ENCODE measurements at regions not wholly inside any gene's neighbourhood (a gene's known extent, or its start where the extent isn't known, plus 50 kb on each side); places are given as distances from the start of the nearest gene placed in this dataset.

DNA sequence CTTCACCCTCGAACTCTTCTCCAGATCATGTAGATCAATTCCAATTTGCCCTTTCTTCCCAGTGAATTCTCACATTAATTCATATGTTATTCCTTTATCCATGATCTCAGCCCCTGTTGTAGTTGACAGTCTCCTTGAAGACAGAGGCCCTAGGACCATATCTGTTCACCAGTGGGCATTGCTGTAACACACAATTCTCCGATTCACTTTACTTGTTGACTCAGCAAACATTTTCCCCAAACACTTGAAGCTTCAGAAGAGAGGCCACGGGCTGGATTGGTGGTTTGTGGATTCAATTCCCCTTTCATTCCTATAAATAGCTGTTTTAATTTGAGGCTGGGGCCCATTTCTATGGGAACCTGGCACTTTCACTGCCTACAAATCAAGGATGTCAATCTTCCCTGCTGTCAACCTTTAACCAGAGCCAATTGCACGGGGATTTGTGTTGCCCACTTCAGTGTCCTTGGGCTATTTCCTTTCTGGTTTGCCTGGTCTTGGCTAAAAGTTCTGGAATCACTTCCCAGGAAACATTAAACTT is 393.0 kb upstream of the KIRREL3 start:
- in situ Hi-C loops (cut with MboI; ENCODE audit: low sequenced_read_pairs) = no loop called here

- in situ Hi-C loops (cut with MboI; ENCODE audit: low sequenced_read_pairs) = no loop called here
Observed at GRCh38 chr11:127392575-127392974, 392.0 kb upstream of the KIRREL3 start.

DNA sequence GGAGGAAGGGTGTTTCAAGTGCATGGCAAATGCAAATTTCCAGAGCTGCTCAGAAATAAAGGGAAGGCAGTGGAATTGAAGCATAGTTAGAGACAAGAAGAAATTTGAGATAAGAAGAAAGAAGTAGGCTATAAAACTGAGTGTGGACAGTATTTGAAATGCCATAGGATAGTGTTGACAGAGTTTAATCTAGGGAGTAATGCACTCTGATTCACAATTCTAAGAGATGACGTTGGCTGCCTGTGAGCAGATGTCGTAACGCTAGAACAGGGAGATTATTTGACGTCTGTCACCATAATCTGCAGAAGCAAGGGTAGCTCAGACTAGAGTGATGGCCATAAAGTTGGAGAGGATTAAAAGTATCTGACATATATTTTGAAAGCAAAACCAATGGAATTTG is 389.9 kb upstream of the KIRREL3 start:
- in situ Hi-C loops (cut with MboI; ENCODE audit: low sequenced_read_pairs) = no loop called here

GRCh38 chr11:127385071-127385470 is 384.5 kb upstream of the KIRREL3 start:
- in situ Hi-C loops (cut with MboI; ENCODE audit: low sequenced_read_pairs) = no loop called here

- in situ Hi-C loops (cut with MboI; ENCODE audit: low sequenced_read_pairs) = no loop called here
Observed at GRCh38 chr11:127383026-127383425, 382.5 kb upstream of the KIRREL3 start.

DNA sequence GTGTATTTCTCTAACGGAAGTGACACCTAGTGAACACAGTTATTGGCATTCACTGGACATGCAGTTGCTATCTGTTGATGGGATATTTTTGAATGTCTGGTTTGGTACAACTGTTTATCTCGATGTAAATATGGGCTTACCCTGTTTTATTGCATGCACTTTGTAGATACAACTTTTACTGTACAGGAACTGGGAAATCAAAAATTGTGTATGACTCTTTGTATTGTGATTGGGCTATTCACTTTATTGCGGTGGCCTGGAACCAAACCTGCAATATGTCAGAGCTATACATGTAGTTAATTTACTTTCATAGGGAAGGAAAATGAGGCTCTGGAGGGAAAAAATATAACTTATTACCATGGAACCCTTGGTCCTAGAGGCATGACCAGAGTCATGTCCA is 380.7 kb upstream of the KIRREL3 start:
- in situ Hi-C loops (cut with MboI; ENCODE audit: low sequenced_read_pairs) = no loop called here

DNA sequence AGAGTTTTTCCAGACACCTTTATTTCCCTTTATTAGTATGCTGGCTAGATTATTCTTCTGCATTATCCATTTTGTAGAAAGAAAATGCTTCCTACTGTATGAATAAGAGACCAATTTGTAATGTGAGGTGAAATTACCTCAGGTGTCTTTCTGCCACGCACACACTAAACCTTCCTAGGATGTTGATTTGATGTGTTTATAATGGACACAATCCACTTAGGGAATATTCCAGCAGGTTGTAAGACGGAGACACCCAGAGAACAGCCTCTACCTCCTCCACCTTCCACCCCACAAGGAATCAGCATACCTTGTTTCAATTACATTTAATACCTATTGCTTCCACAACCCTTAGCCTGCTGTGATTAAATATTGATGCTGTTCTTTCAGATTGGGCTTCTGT is 379.1 kb upstream of the KIRREL3 start:
- in situ Hi-C loops (cut with MboI; ENCODE audit: low sequenced_read_pairs) = no loop called here

GRCh38 chr11:127376301-127376700 is 375.7 kb upstream of the KIRREL3 start:
- in situ Hi-C loops (cut with MboI; ENCODE audit: low sequenced_read_pairs) = no loop called here

- in situ Hi-C loops (cut with MboI; ENCODE audit: low sequenced_read_pairs) = no loop called here
Observed at GRCh38 chr11:127369356-127369755, 368.8 kb upstream of the KIRREL3 start.

DNA sequence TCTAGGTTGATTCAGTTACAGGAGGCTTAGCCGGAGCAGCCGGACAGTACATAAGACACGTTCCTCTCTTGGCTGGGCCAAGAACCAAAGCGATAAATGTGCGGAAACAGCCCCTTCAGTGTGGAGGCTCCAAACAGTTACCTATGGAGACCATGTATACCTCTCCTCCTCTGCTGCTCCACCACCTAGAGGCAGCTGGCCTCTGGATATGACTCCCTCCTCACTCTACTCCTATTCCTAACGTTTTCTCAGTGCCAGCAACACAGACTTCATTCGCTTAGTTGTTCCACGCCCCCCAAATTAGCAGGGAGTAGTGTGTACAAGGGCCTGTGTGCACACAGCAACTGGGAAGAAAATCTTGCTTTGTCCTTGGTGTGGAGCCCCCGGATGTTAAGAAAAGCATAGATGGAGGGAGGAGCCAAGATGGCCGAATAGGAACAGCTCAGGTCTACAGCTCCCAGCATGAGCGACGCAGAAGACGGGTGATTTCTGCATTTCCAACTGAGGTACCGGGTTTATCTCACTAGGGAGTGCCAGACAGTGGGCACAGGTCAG is 362.3 kb upstream of the KIRREL3 start:
- in situ Hi-C loops (cut with MboI; ENCODE audit: low sequenced_read_pairs) = no loop called here

- in situ Hi-C loops (cut with MboI; ENCODE audit: low sequenced_read_pairs) = no loop called here
Observed at GRCh38 chr11:127358160-127358559, 357.6 kb upstream of the KIRREL3 start.

- in situ Hi-C loops (cut with MboI; ENCODE audit: low sequenced_read_pairs) = no loop called here
Observed at GRCh38 chr11:127350476-127350875, 349.9 kb upstream of the KIRREL3 start.

- in situ Hi-C loops (cut with MboI; ENCODE audit: low sequenced_read_pairs) = loop anchor here (25.0 kb wide), 1 partner anchor 909 kb away; no protein-coding TSS in a partner anchor
Observed at GRCh38 chr11:127345819-127346459, 345.4 kb upstream of the KIRREL3 start.

DNA sequence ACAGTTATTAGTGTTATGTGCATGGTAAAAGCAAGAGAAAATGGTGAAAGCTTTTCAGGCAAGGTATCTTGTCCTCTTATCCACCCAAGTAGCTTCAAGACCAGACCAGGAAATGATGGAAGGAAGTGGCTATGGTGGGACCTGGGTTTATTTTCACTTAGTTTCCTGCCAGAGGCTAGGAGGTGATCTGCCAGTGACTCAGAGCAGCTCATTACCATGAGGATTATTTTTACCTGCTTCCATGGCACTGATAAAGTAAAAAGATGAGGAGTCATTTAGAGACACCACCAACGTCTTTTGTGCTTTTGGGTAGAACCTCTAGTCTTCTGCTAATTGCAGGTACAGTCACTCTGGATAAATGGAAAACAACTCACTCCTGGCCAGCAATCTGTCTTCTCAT is 339.9 kb upstream of the KIRREL3 start:
- in situ Hi-C loops (cut with MboI; ENCODE audit: low sequenced_read_pairs) = loop anchor here (25.0 kb wide), 1 partner anchor 903 kb away; no protein-coding TSS in a partner anchor

DNA sequence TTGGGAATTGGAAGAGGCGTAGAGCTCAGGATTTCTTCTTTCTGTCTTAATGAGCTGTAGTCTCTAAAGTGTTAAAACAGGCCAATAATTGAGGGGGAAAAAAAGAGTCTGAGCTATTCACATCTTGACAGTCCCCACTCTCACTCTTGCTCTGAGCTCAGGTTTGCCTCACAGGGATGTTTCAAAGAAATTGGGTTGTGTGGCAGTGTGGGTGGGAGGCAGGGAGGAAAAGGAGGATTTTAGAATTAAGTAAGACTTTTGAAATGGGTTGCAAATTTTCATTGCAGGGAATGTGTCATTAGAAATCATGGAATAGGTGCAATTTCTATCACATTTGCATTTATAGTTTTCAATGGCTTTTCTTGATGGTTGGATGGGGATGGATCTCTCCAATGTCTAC is 338.8 kb upstream of the KIRREL3 start:
- in situ Hi-C loops (cut with MboI; ENCODE audit: low sequenced_read_pairs) = loop anchor here (25.0 kb wide), 1 partner anchor 902 kb away; no protein-coding TSS in a partner anchor

GRCh38 chr11:127338380-127339259 is 338.1 kb upstream of the KIRREL3 start:
- in situ Hi-C loops (cut with MboI; ENCODE audit: low sequenced_read_pairs) = loop anchor here (25.0 kb wide), 1 partner anchor 901 kb away; no protein-coding TSS in a partner anchor

DNA sequence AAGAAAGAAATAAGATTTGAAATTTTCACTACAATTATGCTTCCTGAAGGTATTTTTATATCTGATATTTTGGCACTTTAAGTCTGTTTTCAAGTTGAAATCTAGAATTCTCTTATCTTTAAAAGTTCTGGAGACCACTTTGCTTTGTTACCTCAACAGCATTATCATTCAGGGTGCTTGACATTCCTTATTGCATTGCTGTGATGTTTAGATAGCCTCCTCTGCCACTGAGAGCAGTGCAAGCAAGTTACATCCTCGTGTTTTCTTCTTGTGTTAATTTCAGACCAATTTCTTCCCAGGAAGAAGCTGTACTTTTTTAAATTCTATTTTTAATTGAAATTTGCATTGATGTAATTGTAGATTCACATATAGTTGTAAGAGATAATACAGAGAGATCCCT is 333.9 kb upstream of the KIRREL3 start:
- in situ Hi-C loops (cut with MboI; ENCODE audit: low sequenced_read_pairs) = loop anchor here (25.0 kb wide), 1 partner anchor 897 kb away; no protein-coding TSS in a partner anchor

DNA sequence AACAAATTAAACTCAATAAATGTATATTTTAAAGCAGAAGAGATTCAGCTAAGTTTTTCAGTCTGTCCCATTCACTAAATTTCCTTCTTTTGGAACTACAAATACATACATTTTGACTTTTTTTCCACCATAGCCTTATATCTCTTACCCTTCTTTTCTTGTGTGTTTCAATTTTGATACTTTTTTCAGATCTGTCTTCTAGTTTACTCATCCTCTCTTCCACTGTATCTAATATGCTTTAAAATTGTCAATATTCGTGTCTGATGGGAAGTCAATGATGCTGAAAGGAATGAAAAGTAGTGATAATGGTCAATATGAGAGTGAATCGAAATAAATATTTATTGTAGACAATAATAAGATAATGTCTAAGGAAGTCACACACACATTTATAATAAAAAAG is 332.3 kb upstream of the KIRREL3 start:
- in situ Hi-C loops (cut with MboI; ENCODE audit: low sequenced_read_pairs) = loop anchor here (25.0 kb wide), 1 partner anchor 896 kb away; no protein-coding TSS in a partner anchor

DNA sequence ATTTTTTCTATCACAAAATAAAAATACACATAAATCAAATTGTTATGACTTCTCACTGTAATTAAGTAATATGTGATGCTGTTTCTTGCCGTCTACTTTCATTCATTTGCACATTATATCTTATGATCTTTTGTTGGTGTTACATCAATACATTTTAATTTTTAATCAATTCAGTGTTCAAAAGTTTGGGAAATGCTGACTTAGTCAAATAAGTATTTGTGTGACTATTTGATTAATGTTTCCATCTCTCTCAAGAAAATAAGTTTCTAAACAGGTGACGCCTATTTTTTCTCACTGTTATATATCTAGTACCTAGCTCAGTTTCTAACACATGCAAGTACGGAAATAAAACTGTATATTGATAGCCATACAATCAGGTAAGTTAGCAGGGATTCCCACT is 329.5 kb upstream of the KIRREL3 start:
- in situ Hi-C loops (cut with MboI; ENCODE audit: low sequenced_read_pairs) = loop anchor here (25.0 kb wide), 1 partner anchor 893 kb away; no protein-coding TSS in a partner anchor

DNA sequence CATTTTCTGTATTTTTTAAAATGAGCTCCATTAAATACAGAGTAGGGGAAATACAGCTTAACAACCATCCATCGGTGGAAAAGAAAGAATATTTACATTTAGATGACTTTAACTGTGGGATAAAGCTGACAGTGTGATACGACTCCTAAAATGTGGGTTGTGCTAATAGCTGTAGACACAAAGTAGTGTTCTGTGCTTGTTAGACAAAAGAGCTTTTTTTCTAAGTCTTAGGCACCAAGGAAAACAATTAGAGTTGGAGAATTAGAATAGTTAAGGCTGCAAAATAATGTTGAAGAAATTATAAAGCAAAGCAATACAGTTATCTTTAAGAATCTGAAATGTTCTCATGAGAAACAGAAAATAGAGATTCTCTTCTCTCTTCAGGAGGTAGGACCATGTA is 307.7 kb upstream of the KIRREL3 start:
- in situ Hi-C loops (cut with MboI; ENCODE audit: low sequenced_read_pairs) = no loop called here

DNA sequence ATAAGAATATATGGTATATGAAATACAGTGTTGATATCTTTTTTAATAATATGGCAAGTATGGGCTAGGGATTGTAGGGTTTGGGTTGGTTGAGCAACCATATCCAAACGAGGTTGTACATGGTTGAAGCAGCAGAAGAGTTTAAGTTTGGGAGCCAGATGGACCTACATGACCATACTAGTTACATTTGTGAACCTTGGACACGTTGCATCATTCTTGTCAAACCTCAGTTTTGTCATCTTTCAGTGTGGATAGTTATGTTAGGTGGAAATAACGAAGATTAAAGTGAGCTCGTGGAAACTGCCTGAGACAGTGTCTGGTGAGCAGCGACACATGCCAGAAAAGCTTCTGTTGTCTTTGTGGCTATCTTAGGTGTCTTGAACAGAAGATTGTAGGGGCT is 307.1 kb upstream of the KIRREL3 start:
- in situ Hi-C loops (cut with MboI; ENCODE audit: low sequenced_read_pairs) = no loop called here

All from HL-60/S4 treated with phorbol 12-myristate 13-acetate at 8.2 ng/mL for 4 days and 3 days (cell line).